HepG2 (cell line): ENCODE measurements at regions not wholly inside any gene's neighbourhood (a gene's known extent, or its start where the extent isn't known, plus 50 kb on each side); places are given as distances from the start of the nearest gene placed in this dataset.
A peak's percentile ranks its signal among the peaks of the same experiment; 100 is the strongest.

Experiments
- ATAC-seq: fragments of 200-7000 bp; cut with Tn5 transposase; 3 replicates; pipeline ENCODE4 v1.9.1; 2020; ENCODE audit warnings: mild to moderate bottlenecking, moderate library complexity
- BruUV-seq: library from RNA; stranded (reverse); fragments of 400-500 nt; replicated peaks from 2 replicates; lab custom pipeline; 2021; lab: Mats Ljungman, UMichigan
- CTCF ChIA-PET: fragments of 300-600 bp; formaldehyde crosslinking; extraction: SDS; loops from one replicate; lab custom pipeline; 2021; ENCODE audit warnings: low total read pairs, inconsistent platforms, low intra/inter-chr PET ratio; lab: Yijun Ruan, JAX
- POLR2A ChIA-PET: fragments of 350-600 bp; sonication (Branson Sonifier 250); formaldehyde crosslinking; loops from one replicate; lab custom pipeline; 2020; ENCODE audit warnings: antibody characterized with exemption, inconsistent platforms; lab: Yijun Ruan, JAX
- DNase-seq: peaks from one replicate; pipeline ENCODE4 v3.0.0-alpha.2; 2015; ENCODE audit warnings: low spot score
- FAIRE-seq: peaks from 3 replicates; lab custom pipeline; 2011; peaks lifted over from hg19 to GRCh38; lab: Jason Lieb, UNC
- H2AFZ ChIP-seq: one replicate; pipeline ENCODE4 v1.6.1; 2011; ENCODE audit warnings: low read length, inconsistent platforms
- H3K27ac ChIP-seq: fragments of 300-600 bp; 3 replicates; pipeline ENCODE4 v1.8.0; 2011; ENCODE audit warnings: mixed run types, mild to moderate bottlenecking, mixed read lengths, low read length, inconsistent platforms; ENCODE audit not compliant: insufficient read depth; ENCODE audit errors: extremely low read length
- H3K27me3 ChIP-seq, 2 experiments: fragments of 200-600 bp in 1 of 2; 2 replicates in 1 of 2; 3 replicates in 1 of 2; pipeline versions ENCODE4 v1.6.0 to v1.8.0; 2011; ENCODE audit warnings: low read length in 2 of 2, mild to moderate bottlenecking in 2 of 2, moderate library complexity in 2 of 2, inconsistent platforms in 1 of 2; ENCODE audit not compliant: insufficient read depth in 2 of 2, control insufficient read depth in 1 of 2
- H3K36me3 ChIP-seq, 2 experiments: fragments of 200-600 bp in 1 of 2; replicated peaks in 1 of 2; 2 replicates in 1 of 2; 3 replicates in 1 of 2; pipeline versions ENCODE4 v1.5.1 to v1.8.0; 2011; ENCODE audit warnings: low read length in 2 of 2, inconsistent platforms in 1 of 2; ENCODE audit not compliant: insufficient read depth in 2 of 2, control insufficient read depth in 1 of 2
- H3K4me1 ChIP-seq: 2 replicates; pipeline ENCODE4 v1.5.1; 2012; ENCODE audit warnings: low read length, inconsistent platforms; ENCODE audit not compliant: insufficient read depth
- H3K4me2 ChIP-seq: 2 replicates; pipeline ENCODE4 v1.6.0; 2011; ENCODE audit warnings: low read depth, low read length, inconsistent platforms
- H3K4me3 ChIP-seq, 3 experiments: fragments of 200-600 bp in 1 of 3; sonication (generic), shearing (Covaris generic) in 1 of 3; replicated peaks in 1 of 3; 2 replicates each; pipeline ENCODE4 v1.5.1; 2011 to 2016; ENCODE audit warnings: low read length in 3 of 3, inconsistent platforms in 2 of 3, low read depth in 2 of 3, mild to moderate bottlenecking in 2 of 3, control low read depth in 1 of 3, mixed read lengths in 1 of 3; ENCODE audit not compliant: insufficient read depth in 1 of 3
- H3K79me2 ChIP-seq: one replicate; pipeline ENCODE4 v1.6.1; 2011; ENCODE audit warnings: low read length, inconsistent platforms; ENCODE audit not compliant: insufficient read depth
- H3K9ac ChIP-seq: 2 replicates; pipeline ENCODE4 v1.6.0; 2011; ENCODE audit warnings: mild to moderate bottlenecking, low read depth, low read length, inconsistent platforms; ENCODE audit not compliant: insufficient read depth
- H3K9me3 ChIP-seq: 2 replicates; pipeline ENCODE4 v1.5.1; 2012; ENCODE audit warnings: mild to moderate bottlenecking, low read length
- H4K20me1 ChIP-seq: 2 replicates; pipeline ENCODE4 v1.6.0; 2011; ENCODE audit warnings: inconsistent platforms, mild to moderate bottlenecking, low read length, moderate library complexity; ENCODE audit not compliant: insufficient read depth
- MAF1 ChIP-seq: sonication (generic); formaldehyde crosslinking; IDR thresholded peaks from 2 replicates; pipeline ENCODE4 v1.5.0; 2020; ENCODE audit warnings: missing genetic modification reagents, borderline replicate concordance
- MAFF ChIP-seq: IDR thresholded peaks from 2 replicates; pipeline ENCODE4 v1.6.1; 2011; ENCODE audit warnings: low read depth, low read length, improper control_type of control experiment
- MAFK ChIP-seq, 2 experiments: IDR thresholded peaks in 1 of 2; conservative IDR thresholded peaks in 1 of 2; 2 replicates each; pipeline ENCODE4 v1.6.1; 2011; ENCODE audit warnings: improper control_type of control experiment in 2 of 2, low read length in 2 of 2
- PBX2 ChIP-seq: IDR thresholded peaks from 2 replicates; pipeline ENCODE4 v1.6.1; 2016; ENCODE audit warnings: control low read depth
- SMYD3 ChIP-seq: sonication (generic); formaldehyde crosslinking; IDR thresholded peaks from 2 replicates; pipeline ENCODE4 v1.8.1; 2023; ENCODE audit warnings: mild to moderate bottlenecking, missing genetic modification reagents
- STAG1 ChIP-seq: sonication (generic); formaldehyde crosslinking; IDR thresholded peaks from 2 replicates; pipeline ENCODE4 v1.4.0; 2020; ENCODE audit warnings: missing genetic modification reagents
- ZNF138 ChIP-seq: sonication (generic); formaldehyde crosslinking; IDR thresholded peaks from 2 replicates; pipeline ENCODE4 v1.5.0; 2020; ENCODE audit warnings: mild to moderate bottlenecking, low read depth, missing genetic modification reagents
- WGBS: methylation state at CpG from one replicate; pipeline ENCODE4 v1.1.6; 2017; ENCODE audit warnings: low lambda C conversion rate; 5-methylcytosine and 5-hydroxymethylcytosine counted together
- in situ Hi-C: cut with HindIII; loops from 2 replicates; pipeline ENCODE4 v1.10.0; 2017; ENCODE audit warnings: low pct_unique_long_range_greater_than_20kb; ENCODE audit not compliant: extremely low pct_ligation_motif_present
- intact Hi-C: fragments of 100-400 bp; cut with micrococcal nuclease; formaldehyde crosslinking; loops from one replicate; pipeline ENCODE4 v1.10.0; 2022; ENCODE audit not compliant: unreplicated experiment
- TF ChIP-seq, protein P1 (sequence below): sonication (generic); formaldehyde crosslinking; IDR thresholded peaks from 2 replicates; pipeline ENCODE4 v1.5.1; 2020; ENCODE audit warnings: mild to moderate bottlenecking, moderate library complexity, missing genetic modification reagents

DNA sequence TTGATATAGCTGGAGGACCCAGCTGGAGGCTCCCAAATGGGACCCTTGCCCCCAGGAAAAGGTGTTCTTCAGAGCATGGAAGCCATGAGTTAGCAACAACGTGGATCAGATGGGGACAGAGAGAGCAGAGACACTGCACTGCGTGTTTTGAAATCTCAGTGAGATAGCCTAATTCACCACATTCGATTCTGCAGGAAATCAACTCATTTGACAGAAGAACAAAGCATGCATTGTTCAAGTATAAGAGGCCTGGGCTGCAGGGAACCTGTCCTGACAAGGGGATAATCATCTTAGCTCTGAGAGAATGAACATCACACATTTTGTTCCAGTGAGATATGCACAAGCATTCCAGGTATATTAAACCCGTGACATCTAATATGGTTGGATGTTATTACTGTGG, 450.2 kb downstream of the CDH26 start:
- DNase-seq (no peak), ATAC-seq (no peak), FAIRE-seq (no peak)
- H3K79me2 ChIP-seq = no peaks in the 10 kb centered on the region
- no peaks in the 10 kb centered on the region for H3K36me3 ChIP-seq
- H3K4me3 ChIP-seq = no peak overlapping the region
- H2AFZ ChIP-seq = no peak overlapping the region
- no peaks in the 10 kb centered on the region for H3K27me3 ChIP-seq
- WGBS = 0% methylated on average over 4 of the region's 4 CpGs
- intact Hi-C loops (no loop called here), in situ Hi-C loops (no loop called here)
- ChIA-PET POLR2A (no interaction called here), CTCF (no interaction called here)
- peaks cover 83% of the 10 kb centered on the region for H3K9me3 ChIP-seq
- no peak overlapping the region for H3K27ac ChIP-seq
- no peaks in the 10 kb centered on the region for H4K20me1 ChIP-seq
- TF ChIP-seq SMYD3 (CRISPR knock-in tag) = no peak
- no peak for TF ChIP-seq ZNF138
- no peak for TF ChIP-seq MAF1 (CRISPR knock-in tag)
- TF ChIP-seq STAG1 (CRISPR knock-in tag) = no peak
- TF ChIP-seq, protein P1, sequence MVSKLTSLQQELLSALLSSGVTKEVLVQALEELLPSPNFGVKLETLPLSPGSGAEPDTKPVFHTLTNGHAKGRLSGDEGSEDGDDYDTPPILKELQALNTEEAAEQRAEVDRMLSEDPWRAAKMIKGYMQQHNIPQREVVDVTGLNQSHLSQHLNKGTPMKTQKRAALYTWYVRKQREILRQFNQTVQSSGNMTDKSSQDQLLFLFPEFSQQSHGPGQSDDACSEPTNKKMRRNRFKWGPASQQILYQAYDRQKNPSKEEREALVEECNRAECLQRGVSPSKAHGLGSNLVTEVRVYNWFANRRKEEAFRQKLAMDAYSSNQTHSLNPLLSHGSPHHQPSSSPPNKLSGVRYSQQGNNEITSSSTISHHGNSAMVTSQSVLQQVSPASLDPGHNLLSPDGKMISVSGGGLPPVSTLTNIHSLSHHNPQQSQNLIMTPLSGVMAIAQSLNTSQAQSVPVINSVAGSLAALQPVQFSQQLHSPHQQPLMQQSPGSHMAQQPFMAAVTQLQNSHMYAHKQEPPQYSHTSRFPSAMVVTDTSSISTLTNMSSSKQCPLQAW = no peak
- H3K9ac ChIP-seq = no peak overlapping the region
- BruUV-seq = no TSS peak
- H3K4me2 ChIP-seq = no peak overlapping the region
- no peaks in the 10 kb centered on the region for H3K4me1 ChIP-seq

GRCh38 chr20:60410618-60411264, 452.5 kb downstream of the CDH26 start:
- no peaks in the 10 kb centered on the region for H3K4me1 ChIP-seq
- H3K4me2 ChIP-seq = no peak overlapping the region
- in situ Hi-C loops = loop anchor here (10.0 kb wide), 1 partner anchor 56 kb away; no protein-coding TSS in a partner anchor
- no peak overlapping the region for H3K4me3 ChIP-seq
- ChIA-PET CTCF (no interaction called here), POLR2A (no interaction called here)
- 43% methylated on average over 7 of the region's 7 CpGs for WGBS
- FAIRE-seq (no peak), DNase-seq (no peak), ATAC-seq (no peak)
- H4K20me1 ChIP-seq = no peaks in the 10 kb centered on the region
- BruUV-seq = no TSS peak
- no peaks in the 10 kb centered on the region for H3K27me3 ChIP-seq
- H3K36me3 ChIP-seq = no peaks in the 10 kb centered on the region
- TF ChIP-seq MAFK (conservative IDR thresholded peaks at IDR 0.05 in 1 of 2, IDR thresholded peaks at IDR 0.05 in 1 of 2; ENCODE audit: low read length in 2 of 2) = peak; percentile 37 to 75; a peak in 3 of 4 replicates
- TF ChIP-seq PBX2 (CRISPR knock-in tag) = no peak
- TF ChIP-seq MAFF = peak; percentile 56
- intact Hi-C loops = no loop called here
- H2AFZ ChIP-seq = no peak overlapping the region
- H3K9ac ChIP-seq = no peak overlapping the region
- H3K79me2 ChIP-seq = no peaks in the 10 kb centered on the region
- no peak overlapping the region for H3K27ac ChIP-seq
- H3K9me3 ChIP-seq = peaks cover 84% of the 10 kb centered on the region
